Ovary (tissue), 7 donors: ENCODE measurements at regions not wholly inside any gene's neighbourhood (a gene's known extent, or its start where the extent isn't known, plus 50 kb on each side); places are given as distances from the start of the nearest gene placed in this dataset.
"Not testable (repeated sequence)": the region's sequence is repeated elsewhere in the genome, so short reads cannot be mapped to it uniquely, and the experiment has no call there.

ENCODE experiments used
- DNase-seq, 5 donors: peaks; one replicate each; pipeline ENCODE4 v3.0.0-alpha.2; 2019 to 2020
- H3K27ac ChIP-seq, 2 donors: fragments of 200-600 bp; one replicate each; pipeline versions ENCODE4 v1.5.1 to v1.8.0; 2019 to 2022
- H3K27me3 ChIP-seq: fragments of 200-600 bp; one replicate; pipeline ENCODE4 v1.8.0; 2022
- H3K36me3 ChIP-seq: fragments of 200-600 bp; sonication (generic); one replicate; pipeline ENCODE4 v1.5.1; 2019
- H3K4me1 ChIP-seq: one replicate; pipeline ENCODE4 v1.8.1; 2013; ENCODE audit warnings: mild to moderate bottlenecking, moderate library complexity; ENCODE audit not compliant: insufficient read depth
- H3K4me3 ChIP-seq: fragments of 200-600 bp; sonication (generic); one replicate; pipeline ENCODE4 v1.5.1; 2017
- H3K9me3 ChIP-seq, 2 donors: fragments of 200-600 bp in 1 of 2; sonication (generic) in 1 of 2; one replicate each; pipeline versions ENCODE4 v1.5.1 to v1.8.1; 2013 to 2019; ENCODE audit warnings: mild to moderate bottlenecking in 1 of 2, moderate library complexity in 1 of 2
- CTCF ChIP-seq, 3 donors: fragments of 450-650 bp in 2 of 3; fragments of 200-600 bp in 1 of 3; IDR thresholded peaks; one replicate each; pipeline versions ENCODE4 v1.5.1 to v1.8.0; 2016 to 2022; ENCODE audit warnings: antibody characterized with exemption in 3 of 3, mild to moderate bottlenecking in 1 of 3
- EP300 ChIP-seq: sonication (generic); formaldehyde crosslinking; IDR thresholded peaks from one replicate; pipeline ENCODE4 v1.6.1; 2017; ENCODE audit warnings: antibody characterized with exemption
- POLR2A ChIP-seq: fragments of 450-650 bp; IDR thresholded peaks from one replicate; pipeline ENCODE4 v1.6.1; 2017; ENCODE audit warnings: antibody characterized with exemption, mild to moderate bottlenecking, moderate library complexity
- WGBS, 3 donors: extraction: QIAGEN DNeasy Blood & Tissue Kit in 1 of 3; methylation state at CpG; one replicate each; pipeline versions ENCODE4 v1.1.5 to v1.1.7; 2013 to 2017; 5-methylcytosine and 5-hydroxymethylcytosine counted together
- intact Hi-C, 4 donors: fragments of 100-400 bp; cut with DNase I; formaldehyde crosslinking; loops; one replicate each; pipeline versions ENCODE4 v1.11.0 to v1.15.1; 2022 to 2023
- donor health status: DM: no; HTN: no; CAD: no; lungs with moderate emphysema.
- donor health status: DM: no; HTN: no; CAD: no.
- donor health status: Bipolar disorder and iron deficiency.
- donor health status: DM: no; HTN: no; CAD: no.
- donor health status: DM: yes; HTN: yes; CAD: no.

GRCh38 chr3:190972840-190973270, 110.4 kb upstream of the GMNC start:
- TF ChIP-seq EP300 (no peak), POLR2A (no peak), CTCF (IDR thresholded peaks at IDR 0.05) (no peak)
- H3K4me1 ChIP-seq: no peaks in the 10 kb centered on the region
- no peaks in the 10 kb centered on the region for H3K9me3 ChIP-seq
- H3K4me3 ChIP-seq: no peak overlapping the region
- DNase-seq: no peak
- no peak overlapping the region for H3K27ac ChIP-seq
- no peaks in the 10 kb centered on the region for H3K36me3 ChIP-seq
- intact Hi-C loops: no loop called here
- H3K27me3 ChIP-seq: no peaks in the 10 kb centered on the region
- WGBS, 3 donors: 0 to 7% (median 4%) methylated on average over 1 of the region's 1 CpG

GRCh38 chr3:190972196-190972595, 109.7 kb upstream of the GMNC start:
- H3K36me3 ChIP-seq: no peaks in the 10 kb centered on the region
- 31 to 56% (median 40%) methylated on average over 5 of the region's 5 CpGs for WGBS, 3 donors
- no peak overlapping the region for H3K27ac ChIP-seq
- TF ChIP-seq EP300 (no peak), CTCF (IDR thresholded peaks at IDR 0.05) (no peak)
- intact Hi-C loops: no loop called here
- H3K9me3 ChIP-seq: no peaks in the 10 kb centered on the region
- no peaks in the 10 kb centered on the region for H3K4me1 ChIP-seq
- H3K4me3 ChIP-seq: no peak overlapping the region
- H3K27me3 ChIP-seq: no peaks in the 10 kb centered on the region
- no peak for DNase-seq

GRCh38 chr3:190970560-190970959, 108.1 kb upstream of the GMNC start:
- no peak overlapping the region for H3K27ac ChIP-seq
- H3K4me3 ChIP-seq: no peak overlapping the region
- H3K4me1 ChIP-seq: no peaks in the 10 kb centered on the region
- no peaks in the 10 kb centered on the region for H3K27me3 ChIP-seq
- TF ChIP-seq CTCF (IDR thresholded peaks at IDR 0.05) (no peak), POLR2A (no peak), EP300 (no peak)
- no peaks in the 10 kb centered on the region for H3K36me3 ChIP-seq
- no peaks in the 10 kb centered on the region for H3K9me3 ChIP-seq
- no peak for DNase-seq
- intact Hi-C loops: no loop called here

GRCh38 chr3:190968616-190969015, 106.1 kb upstream of the GMNC start:
- H3K27me3 ChIP-seq: no peaks in the 10 kb centered on the region
- WGBS, 3 donors: 22 to 35% (median 31%) methylated on average over 2 of the region's 2 CpGs
- no peak overlapping the region for H3K4me3 ChIP-seq
- H3K9me3 ChIP-seq: no peaks in the 10 kb centered on the region
- H3K27ac ChIP-seq: no peak overlapping the region
- intact Hi-C loops: no loop called here
- no peaks in the 10 kb centered on the region for H3K4me1 ChIP-seq
- TF ChIP-seq EP300: no peak
- no peak for TF ChIP-seq POLR2A
- TF ChIP-seq CTCF (IDR thresholded peaks at IDR 0.05): no peak
- no peak for DNase-seq
- H3K36me3 ChIP-seq: no peaks in the 10 kb centered on the region

GRCh38 chr3:190964931-190965330, 102.4 kb upstream of the GMNC start:
- H3K9me3 ChIP-seq, H3K36me3 ChIP-seq, H3K27me3 ChIP-seq, H3K27ac ChIP-seq, intact Hi-C loops, H3K4me3 ChIP-seq, H3K4me1 ChIP-seq: not testable (repeated sequence)
- WGBS, 3 donors: 73 to 83% (median 77%) methylated on average over 18 to 20 of the region's 20 CpGs
- DNase-seq: peak in 1 of 5 donors; percentile 21
